GM12878 (cell line): ENCODE measurements at regions not wholly inside any gene's neighbourhood (a gene's known extent, or its start where the extent isn't known, plus 50 kb on each side); places are given as distances from the start of the nearest gene placed in this dataset.

Experiments used
- ATAC-seq: fragments of 200-7000 bp; cut with Tn5 transposase; 3 replicates; pipeline ENCODE4 v1.9.1; 2020; ENCODE audit warnings: mild to moderate bottlenecking, moderate library complexity
- BruUV-seq: library from RNA; stranded (reverse); fragments of 400-500 nt; replicated peaks from 2 replicates; lab custom pipeline; 2021; lab: Mats Ljungman, UMichigan
- CTCF ChIA-PET: fragments of 300-600 bp; sonication (Branson Sonifier 250); formaldehyde crosslinking; extraction: SDS; loops from one replicate; lab custom pipeline; 2021; ENCODE audit warnings: inconsistent platforms; lab: Yijun Ruan, JAX
- POLR2A ChIA-PET: fragments of 350-600 bp; formaldehyde crosslinking; extraction: SDS; loops from one replicate; lab custom pipeline; 2021; ENCODE audit warnings: inconsistent platforms; lab: Charles Lee
- RAD21 ChIA-PET: fragments of 300-600 bp; sonication (Branson Sonifier 250); formaldehyde crosslinking; loops from one replicate; lab custom pipeline; 2023; ENCODE audit warnings: antibody characterized with exemption; ENCODE audit not compliant: unreplicated experiment; lab: Charles Lee
- SMC1A ChIA-PET: fragments of 300-600 bp; sonication (Branson Sonifier 250); formaldehyde crosslinking; loops from one replicate; lab custom pipeline; 2023; ENCODE audit not compliant: unreplicated experiment, uncharacterized antibody; lab: Charles Lee
- DNase-seq: peaks from one replicate; pipeline ENCODE4 v3.0.0-alpha.2; 2011; ENCODE audit warnings: low read depth, low spot score
- FAIRE-seq: peaks from 3 replicates; lab custom pipeline; 2011; peaks lifted over from hg19 to GRCh38; lab: Jason Lieb, UNC
- H2AFZ ChIP-seq: 2 replicates; pipeline ENCODE4 v1.6.0; 2011; ENCODE audit warnings: low read depth, low read length, control low read depth; ENCODE audit not compliant: control insufficient read depth
- H3K27ac ChIP-seq: 2 replicates; pipeline ENCODE4 v1.5.1; 2011; ENCODE audit warnings: control low read depth; ENCODE audit not compliant: control insufficient read depth, insufficient read depth
- H3K27me3 ChIP-seq, 2 experiments: replicated peaks in 1 of 2; 2 replicates each; pipeline versions ENCODE4 v1.6.0 to v1.6.1; 2011; ENCODE audit warnings: low read length in 1 of 2; ENCODE audit not compliant: control insufficient read depth in 2 of 2, insufficient read depth in 2 of 2
- H3K36me3 ChIP-seq, 2 experiments: 2 replicates each; pipeline ENCODE4 v1.5.1; 2011; ENCODE audit warnings: low read length in 1 of 2; ENCODE audit not compliant: control insufficient read depth in 2 of 2, insufficient read depth in 2 of 2
- H3K4me1 ChIP-seq: 2 replicates; pipeline ENCODE4 v1.6.1; 2011; ENCODE audit warnings: mild to moderate bottlenecking, low read length, moderate library complexity, mixed read lengths; ENCODE audit not compliant: control insufficient read depth, insufficient read depth
- H3K4me2 ChIP-seq: 2 replicates; pipeline ENCODE4 v1.6.0; 2011; ENCODE audit warnings: control low read depth; ENCODE audit not compliant: control insufficient read depth, insufficient read depth
- H3K4me3 ChIP-seq: fragments of 200-600 bp; sonication (generic); 2 replicates; pipeline ENCODE4 v1.5.1; 2016
- H3K79me2 ChIP-seq: 2 replicates; pipeline ENCODE4 v1.6.0; 2011; ENCODE audit warnings: low read length; ENCODE audit not compliant: control insufficient read depth, insufficient read depth
- H3K9ac ChIP-seq: 2 replicates; pipeline ENCODE4 v1.8.0; 2011; ENCODE audit warnings: low read length, control low read depth, mixed read lengths; ENCODE audit not compliant: control insufficient read depth, insufficient read depth
- H3K9me3 ChIP-seq: replicated peaks from 3 replicates; pipeline ENCODE4 v1.5.1; 2011; ENCODE audit warnings: mild to moderate bottlenecking, low read length; ENCODE audit not compliant: control insufficient read depth, insufficient read depth
- H4K20me1 ChIP-seq: 2 replicates; pipeline ENCODE4 v1.6.0; 2011; ENCODE audit not compliant: control insufficient read depth, insufficient read depth
- EGR1 ChIP-seq, 2 experiments: IDR thresholded peaks; 1 replicate in 1 of 2; 2 replicates in 1 of 2; pipeline ENCODE4 v1.6.1; 2011 to 2012; ENCODE audit warnings: low read depth in 2 of 2, low read length in 2 of 2, borderline replicate concordance in 1 of 2, mild to moderate bottlenecking in 1 of 2, moderate library complexity in 1 of 2
- EZH2 ChIP-seq: IDR thresholded peaks from 2 replicates; pipeline ENCODE4 v1.6.1; 2012; ENCODE audit warnings: low read depth, mild to moderate bottlenecking, control low read depth, inconsistent platforms, low read length, borderline replicate concordance; ENCODE audit not compliant: control insufficient read depth
- FOS ChIP-seq: IDR thresholded peaks from 3 replicates; pipeline ENCODE4 v1.6.1; 2011; ENCODE audit warnings: borderline replicate concordance; ENCODE audit not compliant: insufficient read length; ENCODE audit errors: extremely low read depth
- FOXM1 ChIP-seq: IDR thresholded peaks from 2 replicates; pipeline ENCODE4 v1.6.1; 2012; ENCODE audit warnings: low read depth, mild to moderate bottlenecking, inconsistent platforms, low read length, moderate library complexity
- KLF5 ChIP-seq: fragments of 450-650 bp; IDR thresholded peaks from 2 replicates; pipeline ENCODE4 v1.6.1; 2014; ENCODE audit warnings: mild to moderate bottlenecking; ENCODE audit not compliant: partially characterized antibody
- LARP7 ChIP-seq: fragments of 450-650 bp; IDR thresholded peaks from 2 replicates; pipeline ENCODE4 v1.6.1; 2017; ENCODE audit warnings: mild to moderate bottlenecking
- MTA2 ChIP-seq: fragments of 450-650 bp; IDR thresholded peaks from 2 replicates; pipeline ENCODE4 v1.6.1; 2016; ENCODE audit warnings: low read depth, mild to moderate bottlenecking, moderate library complexity
- MYB ChIP-seq: fragments of 150-350 bp; IDR thresholded peaks from 2 replicates; pipeline ENCODE4 v1.6.1; 2014; ENCODE audit warnings: mild to moderate bottlenecking, low read depth, low read length, borderline replicate concordance
- NR2C2 ChIP-seq: IDR thresholded peaks from 2 replicates; pipeline ENCODE4 v1.6.1; 2011; ENCODE audit warnings: borderline replicate concordance, low read depth; ENCODE audit not compliant: control insufficient read depth, insufficient read length
- POU2F2 ChIP-seq: IDR thresholded peaks from 3 replicates; pipeline ENCODE4 v1.6.1; 2011; ENCODE audit warnings: low read depth, mild to moderate bottlenecking, low read length, borderline replicate concordance
- RUNX3 ChIP-seq: IDR thresholded peaks from 2 replicates; pipeline ENCODE4 v1.6.1; 2012; ENCODE audit warnings: low read length, inconsistent platforms
- YY1 ChIP-seq: IDR thresholded peaks from 2 replicates; pipeline ENCODE4 v1.6.1; 2011; ENCODE audit warnings: low read depth, mild to moderate bottlenecking, low read length
- WGBS: methylation state at CpG from one replicate; pipeline ENCODE4 v1.1.6; 2016; ENCODE audit warnings: low lambda C conversion rate; ENCODE audit not compliant: insufficient replicate concordance, insufficient coverage; ENCODE audit errors: missing lambda C conversion rate; 5-methylcytosine and 5-hydroxymethylcytosine counted together
- in situ Hi-C: fragments of 300-500 bp; cut with MboI; formaldehyde crosslinking; loops from 9 replicates; pipeline ENCODE4 v1.14.3; 2018; ENCODE audit warnings: mixed read lengths
- intact Hi-C: fragments of 100-400 bp; cut with micrococcal nuclease; formaldehyde crosslinking; loops from one replicate; pipeline ENCODE4 v1.14.2; 2022; ENCODE audit not compliant: unreplicated experiment

DNA sequence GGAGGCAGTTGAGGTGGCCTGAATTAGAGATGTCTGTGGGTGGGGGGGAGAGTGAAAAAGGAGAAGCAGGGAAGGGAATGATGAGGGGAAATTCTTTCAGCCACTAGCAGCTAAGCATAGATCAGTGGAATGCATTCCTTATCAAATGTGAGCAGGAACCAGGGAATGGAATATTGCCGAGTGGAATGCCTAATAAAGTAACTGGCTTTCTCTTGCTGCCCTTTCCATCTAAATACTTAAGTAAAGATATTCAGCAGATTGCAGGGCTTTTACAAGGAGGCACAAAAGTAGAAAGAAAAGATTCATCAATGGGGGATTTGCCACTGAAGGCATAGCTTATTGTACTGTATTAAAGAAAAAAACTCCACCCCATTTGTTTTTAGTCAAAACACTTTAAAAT is 263.0 kb upstream of the RPS6KA3 start:
- no peak overlapping the region for H3K4me2 ChIP-seq
- TF ChIP-seq EZH2, result no peak
- no peak for TF ChIP-seq FOS
- no peak for TF ChIP-seq FOXM1
- TF ChIP-seq LARP7, result no peak
- TF ChIP-seq EGR1 (IDR thresholded peaks at IDR 0.05; ENCODE audit: borderline replicate concordance in 1 of 2, low read depth in 2 of 2, low read length in 2 of 2), result no peak
- TF ChIP-seq KLF5, result no peak
- no peak for TF ChIP-seq POU2F2
- TF ChIP-seq RUNX3, result no peak
- no peak for TF ChIP-seq NR2C2
- no peak for TF ChIP-seq MYB
- TF ChIP-seq YY1, result no peak
- no peak for TF ChIP-seq MTA2
- no peak overlapping the region for H2AFZ ChIP-seq
- H3K79me2 ChIP-seq, result no peaks in the 10 kb centered on the region
- H3K27me3 ChIP-seq, result no peaks in the 10 kb centered on the region; a peak in 2 of 4 replicates
- H3K9me3 ChIP-seq, result no peaks in the 10 kb centered on the region
- SMC1A ChIA-PET, result interaction anchor here (0.6 to 6.2 kb wide), 15 partner anchors 13 to 1218 kb away, joined by 3 to 57 read pairs (median 4); no protein-coding TSS in a partner anchor
- ATAC-seq (no peak), FAIRE-seq (no peak), DNase-seq (no peak)
- CTCF ChIA-PET, result interaction anchor here (0.5 to 10.3 kb wide), 39 partner anchors 8 to 1445 kb away, joined by 3 to 148 read pairs (median 4); partner anchors contain the start of gene SMPX
- H4K20me1 ChIP-seq, result no peaks in the 10 kb centered on the region
- in situ Hi-C loops, result loop anchor here (5.0 kb wide), 1 partner anchor 953 kb away; no protein-coding TSS in a partner anchor
- BruUV-seq, result no TSS peak
- H3K9ac ChIP-seq, result no peak overlapping the region
- WGBS, result 28% methylated on average over 1 of the region's 1 CpG
- no peaks in the 10 kb centered on the region for H3K4me1 ChIP-seq
- H3K27ac ChIP-seq, result no peak overlapping the region
- no peaks in the 10 kb centered on the region for H3K36me3 ChIP-seq
- RAD21 ChIA-PET, result interaction anchor here (0.6 to 5.3 kb wide), 11 partner anchors 9 to 1124 kb away, joined by 3 to 38 read pairs (median 4); no protein-coding TSS in a partner anchor
- no peak overlapping the region for H3K4me3 ChIP-seq
- POLR2A ChIA-PET, result no interaction called here
- intact Hi-C loops, result loop anchor here (1.0 to 10.0 kb wide), 5 partner anchors 208 to 1665 kb away; no protein-coding TSS in a partner anchor
